GM18873 (cell line): ENCODE measurements at regions not wholly inside any gene's neighbourhood (a gene's known extent, or its start where the extent isn't known, plus 50 kb on each side); places are given as distances from the start of the nearest gene placed in this dataset.

ENCODE experiments used
- ATAC-seq: cut with Tn5 transposase; IDR thresholded peaks from one replicate; pipeline ENCODE4 v1.9.1; 2021; ENCODE audit warnings: mild to moderate bottlenecking, moderate library complexity, moderate number of reproducible peaks; ENCODE audit not compliant: unreplicated experiment, low FRiP score

DNA sequence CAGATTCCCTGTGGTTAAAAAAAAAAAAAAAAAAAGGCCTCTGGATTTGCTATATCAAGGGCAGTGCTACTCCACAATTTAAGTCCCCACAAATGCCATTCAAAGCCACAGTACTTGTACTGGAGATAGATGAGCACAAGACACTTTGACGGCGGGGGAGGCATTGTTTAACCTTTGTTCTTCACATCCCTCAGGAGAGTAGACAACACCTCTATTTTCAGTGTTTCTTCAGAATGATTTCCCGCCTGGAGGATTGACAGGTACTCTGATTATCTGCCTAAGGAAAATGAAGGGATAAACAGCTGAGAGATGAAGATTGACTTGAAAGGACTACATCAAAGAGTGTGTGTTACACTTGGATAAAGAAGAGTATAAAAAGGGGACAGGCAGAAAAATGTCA lies 58.7 kb downstream of the OTOL1 start:
- no peak for ATAC-seq

DNA sequence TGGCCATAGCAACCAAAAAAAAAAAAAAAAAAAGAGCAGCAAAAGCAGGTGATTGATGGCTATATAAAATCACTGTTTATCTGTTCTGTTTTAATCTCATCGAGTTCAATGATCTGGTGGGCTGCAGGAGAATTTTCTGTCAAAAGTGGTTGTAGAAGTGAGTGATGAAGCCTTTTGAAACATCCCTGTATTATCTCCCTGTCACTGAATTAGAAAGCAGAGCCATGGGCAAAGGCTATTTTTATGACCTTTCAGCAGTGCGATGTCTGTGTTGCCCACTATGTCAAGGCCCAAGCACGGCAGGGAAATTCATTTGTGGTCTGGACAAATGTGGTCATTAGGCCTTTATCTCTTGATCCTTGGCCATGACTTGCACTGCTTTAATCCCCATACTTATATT lies 59.9 kb downstream of the OTOL1 start:
- ATAC-seq = no peak

DNA sequence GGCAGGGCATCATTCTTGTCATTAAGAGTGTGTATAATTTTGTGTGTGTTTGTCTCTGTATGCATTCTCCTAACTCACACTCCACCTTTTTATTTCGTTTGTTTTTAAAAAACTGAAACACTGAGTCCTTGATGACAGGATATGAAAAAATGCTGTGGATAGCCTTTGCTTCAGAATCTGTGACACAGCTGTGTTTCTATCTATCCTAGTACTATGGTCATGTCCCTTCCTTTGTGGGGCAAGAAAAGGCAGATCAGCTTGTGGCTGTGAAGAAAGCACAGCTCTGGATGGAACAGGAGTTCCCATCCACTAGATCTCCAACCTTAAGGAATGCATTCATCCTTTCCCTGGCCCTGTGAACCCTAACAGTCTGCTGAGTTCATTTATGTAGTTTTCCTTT lies 60.3 kb downstream of the OTOL1 start:
- no peak for ATAC-seq

DNA sequence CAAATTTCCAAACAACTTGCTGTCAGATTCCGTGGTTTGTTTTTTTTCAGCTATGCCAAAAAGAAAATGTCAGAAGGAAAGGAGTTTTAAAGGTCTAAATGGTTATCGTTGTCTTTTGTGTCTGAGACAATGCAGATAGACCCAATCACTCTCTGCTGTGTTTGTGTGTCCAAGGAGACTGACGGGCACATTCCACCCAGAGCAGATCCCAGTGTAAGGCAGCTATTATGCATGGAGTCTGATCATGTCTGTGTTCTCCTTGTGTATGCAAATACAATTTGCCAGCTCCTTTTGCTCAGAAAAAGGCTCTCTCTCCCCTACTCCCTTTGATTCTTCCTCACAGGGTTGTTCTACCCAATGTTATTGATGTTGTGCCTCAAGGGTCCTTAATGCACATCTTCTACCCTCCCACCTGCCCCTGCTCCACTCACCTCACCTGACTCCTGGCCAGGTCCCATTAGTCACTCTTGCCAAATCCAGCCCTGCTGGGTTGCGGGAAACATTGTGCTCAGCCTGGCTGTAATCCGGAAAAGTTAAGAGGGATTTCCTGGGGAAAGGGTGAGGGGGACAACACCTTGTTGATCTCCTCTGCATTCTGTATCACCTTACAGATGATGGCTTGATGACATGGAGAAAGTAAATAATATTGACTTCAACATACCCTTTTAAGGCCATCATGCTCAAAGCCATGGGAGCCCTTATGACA lies 61.0 kb downstream of the OTOL1 start:
- ATAC-seq = no peak

DNA sequence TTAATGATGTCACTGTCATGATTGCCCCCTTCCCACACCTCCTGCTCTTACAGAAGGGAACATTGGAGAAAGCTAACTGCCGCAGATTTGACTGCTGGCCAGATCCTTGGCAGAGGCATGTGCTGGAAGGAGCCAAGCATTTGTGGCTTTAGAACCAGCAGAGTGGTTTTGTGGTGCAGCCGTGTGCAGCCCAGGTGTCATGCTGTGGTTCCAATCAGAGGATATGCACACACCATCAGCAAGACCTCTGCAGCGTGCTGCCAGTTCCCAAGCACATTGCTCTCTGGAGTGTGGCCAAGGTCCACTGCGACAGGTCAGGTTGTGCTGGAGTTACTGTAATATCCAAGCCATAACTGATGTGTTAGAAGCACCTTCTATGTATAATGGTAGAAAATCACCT lies 61.6 kb downstream of the OTOL1 start:
- ATAC-seq = no peak

DNA sequence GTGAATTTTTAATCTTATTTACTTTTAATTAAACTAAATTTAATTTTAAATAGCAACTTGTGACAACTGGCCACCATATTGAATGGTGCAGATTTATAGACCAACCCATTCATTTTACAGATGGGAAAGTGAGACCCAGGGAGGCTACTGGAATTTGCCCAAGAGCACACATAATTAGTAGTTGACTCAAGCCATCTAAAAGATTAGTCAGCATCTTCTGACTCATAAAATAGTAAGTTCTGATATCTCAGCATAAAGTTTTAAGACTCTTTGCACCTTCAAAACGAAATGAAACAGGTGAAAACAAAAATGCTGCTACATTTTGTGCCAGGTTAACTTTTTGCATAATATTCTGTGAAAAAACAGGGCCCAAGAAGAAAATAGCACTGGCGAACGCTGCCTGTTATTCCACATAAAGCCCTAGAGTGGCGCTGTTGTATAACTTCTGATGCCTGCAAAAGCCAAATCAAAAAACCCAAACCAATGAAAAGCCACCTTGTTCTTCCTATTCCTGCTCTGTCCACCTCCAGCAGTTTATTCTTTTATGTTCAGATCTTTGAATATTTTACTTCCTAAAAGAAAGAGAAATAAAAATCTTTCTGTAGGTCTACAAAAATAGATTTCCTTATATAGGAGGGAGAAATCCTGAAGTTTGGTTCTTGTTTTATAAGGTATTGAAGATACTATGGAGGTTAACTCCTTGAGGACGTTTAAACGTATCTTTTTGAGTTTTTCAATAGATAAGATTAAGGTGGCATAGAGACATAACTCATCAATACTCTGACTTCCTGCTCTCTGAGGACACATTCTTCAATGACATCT lies 62.8 kb downstream of the OTOL1 start:
- no peak for ATAC-seq

DNA sequence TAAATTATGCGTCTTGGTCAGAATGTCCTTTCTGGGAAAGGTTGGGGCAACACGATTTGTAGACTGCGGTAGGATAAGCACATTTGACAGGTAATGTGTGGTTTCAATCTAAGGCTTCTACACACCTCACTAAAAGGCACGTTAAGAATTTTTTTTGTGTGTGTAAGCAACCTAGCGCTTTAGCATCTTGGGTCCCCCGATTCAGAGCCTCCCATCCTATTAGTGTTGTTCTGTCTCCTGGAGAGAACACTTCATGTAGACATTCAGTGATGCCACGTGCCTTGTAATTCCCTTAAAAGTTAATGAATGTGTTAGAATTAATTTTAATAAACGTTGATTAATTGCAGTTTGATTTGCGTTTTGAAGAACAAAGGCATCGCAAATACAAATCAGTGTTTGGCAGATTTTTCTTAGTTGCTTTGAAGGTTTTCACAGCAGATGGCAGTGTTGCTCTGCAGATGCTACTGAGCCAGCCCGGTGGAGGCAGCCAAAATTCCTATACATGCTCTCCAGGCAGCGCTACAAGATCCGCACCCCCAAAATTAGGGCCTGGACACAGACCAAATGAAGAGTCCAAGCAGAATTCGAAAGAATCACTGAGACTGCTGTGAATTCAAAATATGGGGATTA lies 63.5 kb downstream of the OTOL1 start:
- ATAC-seq = no peak

DNA sequence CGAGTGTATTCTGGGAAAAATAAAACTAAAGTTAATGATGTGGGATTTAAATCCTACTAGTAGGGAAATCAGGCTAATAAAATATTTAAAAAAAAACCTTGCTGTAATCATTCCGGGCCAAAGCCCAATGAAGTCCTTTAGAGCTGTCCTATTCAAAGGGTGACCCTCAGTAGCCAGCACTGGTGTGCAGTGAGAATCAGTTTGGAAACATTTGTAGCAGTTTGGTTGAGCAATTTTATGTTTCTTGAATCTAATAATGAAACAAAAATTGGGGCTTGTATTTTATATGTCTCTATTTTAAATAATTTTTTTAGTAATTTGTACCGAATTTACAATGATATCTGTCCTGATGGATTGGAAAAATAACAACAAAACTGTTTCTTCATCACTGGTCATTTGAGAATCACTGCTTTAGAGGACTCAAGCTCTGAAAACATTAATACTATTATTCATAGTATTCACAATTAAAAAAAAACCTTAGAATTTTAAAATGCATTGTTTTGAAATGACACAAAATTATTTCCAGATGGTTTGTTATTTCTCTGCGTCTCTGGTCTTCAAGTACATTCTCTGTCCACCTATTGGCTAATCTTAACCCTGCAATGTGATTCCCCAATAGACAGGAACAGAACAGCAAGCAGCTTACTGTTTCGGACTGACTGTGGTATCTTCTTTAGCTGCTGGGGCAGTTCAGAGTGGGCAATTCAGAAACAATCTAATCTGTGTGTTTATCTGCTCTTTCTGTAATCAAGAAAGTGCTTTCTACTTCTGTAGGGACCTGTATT lies 71.2 kb downstream of the OTOL1 start:
- no peak for ATAC-seq

DNA sequence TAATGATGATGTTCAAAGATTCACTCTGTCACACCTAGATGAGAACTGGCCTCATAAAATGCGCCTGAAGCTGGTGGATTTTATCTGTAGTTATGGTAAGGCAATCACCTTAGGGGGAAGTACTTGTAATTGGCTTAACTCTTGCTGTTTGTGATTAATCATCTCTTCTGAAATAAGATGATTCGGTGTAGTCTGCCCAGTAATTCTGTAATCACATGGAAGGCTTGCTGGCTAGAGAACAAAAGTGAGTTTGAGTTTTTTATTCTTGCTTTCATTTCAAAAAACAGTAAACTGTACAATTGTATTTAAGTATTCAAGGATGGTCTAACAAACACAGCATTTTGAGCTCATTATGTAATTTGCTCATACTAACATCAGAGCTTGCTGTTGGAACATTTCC lies 72.1 kb downstream of the OTOL1 start:
- no peak for ATAC-seq

DNA sequence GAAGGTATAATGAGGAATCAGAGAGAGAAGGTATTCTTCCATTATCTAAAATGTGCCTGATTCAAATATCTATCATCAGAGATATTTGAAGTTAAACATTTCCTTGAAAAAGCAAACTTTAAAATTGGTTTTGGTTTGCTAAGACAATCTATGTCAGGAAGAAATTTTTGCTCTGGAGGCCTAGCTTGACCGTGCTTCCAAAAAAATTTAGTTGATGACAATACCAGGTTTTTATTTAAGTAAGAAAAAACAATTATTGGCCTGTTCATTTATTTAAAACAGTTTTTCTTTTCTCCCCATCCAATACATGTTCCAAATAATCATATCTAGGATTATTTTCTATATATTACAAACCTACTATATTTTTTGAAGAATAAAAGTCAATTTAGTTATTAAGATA lies 75.3 kb downstream of the OTOL1 start:
- ATAC-seq = no peak

DNA sequence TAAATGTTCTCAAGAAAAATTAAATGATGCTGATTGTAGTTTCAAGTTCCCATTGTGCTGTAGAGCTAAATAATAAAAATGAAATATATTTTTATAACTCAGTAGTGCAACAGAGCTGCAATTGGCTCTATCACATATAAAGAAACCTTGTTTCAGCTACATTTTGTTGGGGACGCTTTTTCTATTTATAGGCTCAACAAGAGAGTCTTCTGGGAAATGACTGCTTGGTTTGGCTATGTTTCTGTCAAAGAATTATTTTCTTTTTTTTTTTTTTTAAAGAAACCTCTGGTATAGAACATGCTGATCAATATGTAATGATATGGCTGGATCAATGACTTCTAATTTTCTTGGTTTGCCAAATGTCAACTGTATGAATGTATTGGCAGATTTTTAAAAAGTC lies 76.5 kb downstream of the OTOL1 start:
- no peak for ATAC-seq

DNA sequence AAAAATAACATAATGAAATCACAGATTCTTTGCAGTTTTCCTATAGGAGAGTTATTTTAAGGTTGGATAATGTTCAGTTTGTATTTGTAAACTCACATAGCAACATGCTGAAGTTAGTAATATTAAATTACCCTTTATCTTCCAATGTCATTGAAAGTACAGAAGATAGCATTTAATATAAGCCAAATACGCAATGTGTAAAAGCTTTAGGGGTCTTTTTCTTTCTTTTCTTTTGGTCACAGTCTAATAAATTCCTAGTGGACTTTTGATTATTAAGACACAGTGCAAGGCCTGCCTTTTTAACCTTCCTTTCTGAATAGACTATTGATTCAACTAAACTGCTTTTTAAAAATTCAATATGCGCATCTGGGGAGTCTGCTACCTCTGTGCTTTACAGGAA lies 79.3 kb downstream of the OTOL1 start:
- ATAC-seq = no peak

DNA sequence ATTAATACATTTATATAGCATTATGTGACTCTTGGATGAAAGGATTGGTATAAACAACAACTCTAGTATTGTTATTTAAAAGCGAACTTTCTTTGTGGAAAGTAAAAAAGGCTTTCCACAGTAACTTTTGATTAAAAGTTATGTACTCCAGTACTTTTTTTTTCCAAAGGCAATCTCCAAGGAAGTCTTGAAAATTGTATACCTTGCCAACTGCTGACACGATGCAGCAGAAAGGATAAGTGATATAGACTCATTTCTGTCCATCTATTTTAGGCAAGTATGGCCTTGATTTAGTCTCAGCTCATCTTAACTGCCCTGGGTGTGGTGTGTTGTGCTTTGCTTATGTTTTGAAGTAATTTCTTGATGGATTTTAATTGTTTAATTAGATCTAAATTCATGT lies 79.7 kb downstream of the OTOL1 start:
- no peak for ATAC-seq

DNA sequence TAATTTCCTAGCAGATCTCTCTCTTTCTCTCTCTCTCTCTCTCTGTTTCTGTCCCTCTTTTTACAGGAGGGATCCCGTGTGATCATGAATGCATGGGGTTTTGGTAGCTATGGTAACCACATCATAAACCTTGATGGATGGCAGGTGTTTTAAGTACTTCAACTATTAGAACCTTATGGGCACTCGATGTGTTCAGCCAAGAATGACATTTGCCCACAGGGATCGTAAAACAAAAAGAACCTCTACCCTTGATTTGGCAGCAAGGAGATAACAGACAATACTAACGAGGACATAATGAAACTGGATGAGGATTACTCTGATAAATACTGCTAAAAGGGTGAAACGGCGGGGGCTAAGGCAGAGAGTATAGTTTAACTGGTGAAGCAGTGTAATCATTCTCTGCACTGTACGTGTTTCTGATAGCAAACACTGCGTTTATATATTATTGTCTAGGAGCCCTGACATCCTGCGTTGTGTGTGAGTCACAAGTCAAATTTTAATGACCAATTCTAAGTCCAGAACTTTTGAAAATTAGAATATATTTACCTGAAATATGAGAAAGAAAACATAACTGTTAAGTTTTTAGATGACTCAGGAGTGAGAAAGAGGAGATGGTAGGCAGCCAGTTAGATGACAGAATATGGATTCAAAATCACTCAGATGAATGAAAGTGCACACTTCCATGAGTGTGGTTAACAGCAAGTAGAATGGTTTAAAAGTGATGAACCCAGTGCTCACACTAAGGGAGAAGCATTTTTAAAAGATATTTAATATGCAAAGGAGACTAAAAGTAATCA lies 80.3 kb downstream of the OTOL1 start:
- no peak for ATAC-seq

DNA sequence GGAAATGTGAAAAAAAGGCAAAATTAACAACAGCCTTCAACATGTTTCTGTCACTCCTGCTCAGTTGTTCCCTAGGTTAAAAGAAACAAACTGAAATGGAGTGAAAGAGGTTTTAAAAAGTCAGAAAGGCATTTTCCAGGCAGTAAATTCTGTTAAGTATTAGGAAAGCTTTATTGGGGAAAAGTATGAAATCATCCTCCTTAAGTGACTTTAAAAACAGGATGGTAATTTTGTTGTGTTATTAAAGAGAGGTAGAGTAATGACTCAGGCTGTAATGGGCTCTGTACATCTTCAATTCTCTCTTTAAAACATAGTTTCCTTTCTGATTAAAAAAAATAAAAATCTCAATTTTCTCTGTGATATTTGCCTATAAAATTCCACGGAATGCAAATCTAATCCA lies 81.1 kb downstream of the OTOL1 start:
- no peak for ATAC-seq

DNA sequence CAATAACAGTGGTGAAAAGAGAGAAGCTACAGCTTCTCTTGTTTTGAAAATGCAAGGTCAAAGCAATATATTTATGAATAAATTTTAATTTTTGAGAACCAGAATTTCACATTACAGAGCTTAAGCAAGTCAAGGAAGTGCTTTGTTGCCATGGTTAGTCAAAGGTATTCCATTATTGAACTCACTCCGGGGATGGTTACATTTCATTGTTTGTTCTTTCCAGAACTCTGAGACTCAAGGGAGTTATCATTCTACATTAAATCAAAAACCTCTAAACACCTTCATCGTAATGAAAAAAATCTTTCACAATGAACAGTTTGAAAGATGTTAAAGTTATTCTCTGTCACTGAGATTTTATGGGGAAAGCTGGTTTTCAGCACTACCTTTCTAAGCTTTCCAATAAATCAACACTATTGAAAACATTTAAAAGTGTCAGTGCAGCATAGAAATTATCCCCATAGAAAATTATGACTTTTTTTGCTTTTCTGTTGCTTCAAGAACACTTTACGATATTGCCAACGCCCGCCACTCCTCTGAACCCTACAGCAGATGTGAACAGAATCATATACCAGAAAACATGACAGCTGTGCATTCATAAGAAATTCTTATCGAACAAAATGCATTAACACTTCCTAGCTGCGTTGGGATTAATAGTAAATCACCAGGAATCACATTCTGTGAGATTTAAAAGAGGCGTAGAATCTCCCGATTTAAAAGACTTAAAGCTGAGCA lies 83.0 kb downstream of the OTOL1 start:
- ATAC-seq = no peak

DNA sequence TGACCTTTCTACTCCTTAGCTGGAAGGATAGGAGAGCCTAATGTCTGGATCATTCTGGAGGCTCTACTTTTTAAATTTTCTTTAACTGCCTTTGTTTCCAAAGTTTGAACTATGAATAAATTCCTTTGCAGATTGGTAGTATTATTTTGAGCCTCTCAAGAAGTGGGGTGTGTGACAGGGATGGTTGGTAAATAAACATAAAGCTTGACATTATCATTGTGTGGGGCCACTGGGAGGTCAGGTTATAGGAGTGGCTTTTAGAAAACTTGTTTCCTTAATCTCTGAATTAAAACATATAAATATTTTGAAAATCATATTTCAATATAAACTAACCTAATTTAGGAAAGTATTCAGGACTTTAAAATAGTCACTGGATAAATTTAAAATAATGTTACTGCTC lies 89.3 kb downstream of the OTOL1 start:
- no peak for ATAC-seq

DNA sequence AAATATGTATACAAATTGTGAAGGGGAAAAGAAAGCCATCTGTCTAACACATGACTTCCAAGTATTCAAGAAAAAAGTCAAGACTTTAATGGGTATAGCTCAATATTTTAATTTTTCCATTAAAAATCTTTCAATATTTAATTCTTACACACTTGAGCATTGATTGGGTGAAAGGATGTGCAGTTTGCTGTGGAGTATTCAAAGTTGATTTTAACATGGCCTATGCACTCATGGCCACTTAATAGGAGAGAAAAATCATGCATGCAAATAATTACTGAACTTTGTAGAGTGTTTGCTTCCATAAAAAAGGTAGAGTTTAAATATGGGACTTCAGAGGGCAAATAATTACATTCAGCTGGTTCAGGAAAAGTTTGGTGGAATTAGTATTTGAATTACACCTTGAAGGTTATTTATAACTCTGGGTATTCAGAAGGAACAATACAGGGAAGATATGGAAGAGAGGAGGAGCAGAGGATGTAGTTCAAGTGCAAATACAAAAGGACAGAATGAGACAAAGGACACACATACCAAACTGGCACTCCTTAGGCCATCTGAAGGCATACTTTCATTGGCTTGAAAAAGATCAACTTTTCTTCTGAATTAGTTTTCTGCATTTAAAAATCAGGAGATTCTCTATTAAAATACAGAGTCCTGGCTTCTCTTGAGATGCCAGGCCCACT lies 90.1 kb downstream of the OTOL1 start:
- ATAC-seq = no peak

DNA sequence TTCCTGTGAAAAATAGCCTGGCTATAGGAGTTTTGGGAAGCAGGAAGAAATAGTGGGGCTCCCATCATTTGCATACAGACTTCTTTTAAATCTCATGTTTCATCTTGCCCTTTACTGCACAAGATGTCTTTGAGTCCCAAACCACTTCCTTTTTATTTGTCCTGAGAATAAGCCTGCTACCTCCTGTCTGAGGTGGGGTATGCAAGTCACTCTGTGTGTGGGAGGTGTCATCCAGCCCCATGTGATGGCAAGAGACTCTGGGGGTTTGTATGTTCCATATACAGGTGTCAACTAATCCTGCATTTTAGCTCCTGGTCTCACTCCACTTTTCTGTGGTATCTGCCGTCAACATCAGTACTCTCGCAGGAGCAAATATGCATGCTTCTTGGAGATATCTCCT lies 102.0 kb downstream of the OTOL1 start:
- no peak for ATAC-seq
